Naive B cell (primary cell): ENCODE measurements at regions not wholly inside any gene's neighbourhood (a gene's known extent, or its start where the extent isn't known, plus 50 kb on each side); places are given as distances from the start of the nearest gene placed in this dataset.

Source experiments
- ATAC-seq, 2 donors: fragments of 150-1000 bp; cut with Tn5 transposase; 2 replicates each; pipeline ENCODE4 v1.10.0; 2021; ENCODE audit warnings: low read depth in 2 of 2, mild to moderate bottlenecking in 2 of 2, moderate library complexity in 2 of 2
- DNase-seq: peaks from one replicate; pipeline ENCODE4 v3.0.0; 2022
- H3K27ac Mint-ChIP-seq, 6 donors: one replicate each; pipeline ENCODE4 v1.8.0; 2020 to 2022; ENCODE audit warnings: mild to moderate bottlenecking in 6 of 6, mixed read lengths in 6 of 6, moderate library complexity in 5 of 6, inconsistent platforms in 2 of 6
- H3K27me3 Mint-ChIP-seq, 3 donors: one replicate each; pipeline ENCODE4 v1.8.0; 2021 to 2022; ENCODE audit warnings: mixed read lengths in 3 of 3, mild to moderate bottlenecking in 1 of 3
- H3K36me3 Mint-ChIP-seq, 2 donors: one replicate each; pipeline ENCODE4 v1.8.0; 2020 to 2022; ENCODE audit warnings: mixed read lengths in 2 of 2, inconsistent platforms in 1 of 2, mild to moderate bottlenecking in 1 of 2
- H3K4me1 Mint-ChIP-seq, 3 donors: one replicate each; pipeline ENCODE4 v1.8.0; 2020 to 2022; ENCODE audit warnings: mixed read lengths in 3 of 3, inconsistent platforms in 1 of 3, mild to moderate bottlenecking in 1 of 3, moderate library complexity in 1 of 3
- H3K4me3 Mint-ChIP-seq, 8 donors: one replicate each; pipeline ENCODE4 v1.8.0; 2020 to 2022; ENCODE audit warnings: mild to moderate bottlenecking in 8 of 8, mixed read lengths in 8 of 8, moderate library complexity in 8 of 8, inconsistent platforms in 2 of 8
- H3K9me3 Mint-ChIP-seq, 7 donors: one replicate each; pipeline ENCODE4 v1.8.0; 2020 to 2022; ENCODE audit warnings: mixed read lengths in 7 of 7, mild to moderate bottlenecking in 5 of 7, inconsistent platforms in 2 of 7, moderate library complexity in 1 of 7

DNA sequence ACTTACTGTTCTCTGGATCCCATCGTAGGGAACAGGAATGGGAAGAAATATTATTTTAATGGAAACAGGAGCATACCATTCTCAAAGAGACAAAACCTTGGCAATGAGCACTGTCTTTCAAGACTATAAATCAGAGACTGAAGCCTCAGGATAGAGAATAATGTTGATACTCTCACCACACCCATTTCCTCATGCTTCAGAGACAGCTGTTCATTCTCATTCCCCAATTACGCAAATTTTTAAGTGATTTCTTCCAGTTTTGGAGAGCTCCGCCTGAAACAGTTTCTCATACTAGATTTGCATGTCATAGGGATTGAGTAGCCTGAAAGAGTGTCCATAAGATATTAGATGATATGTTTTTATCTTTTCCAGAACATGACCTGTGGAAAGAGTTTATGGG is 290.5 kb upstream of the RASA1 start:
- DNase-seq (no peak), ATAC-seq (no peak)
- no peaks in the 10 kb centered on the region for H3K36me3 Mint-ChIP-seq
- H3K9me3 Mint-ChIP-seq = no peaks in the 10 kb centered on the region
- H3K27ac Mint-ChIP-seq = no peak overlapping the region
- H3K27me3 Mint-ChIP-seq = peaks cover 20 to 50% (median 23%) of the 10 kb centered on the region in 3 donors
- H3K4me3 Mint-ChIP-seq = no peak overlapping the region
- H3K4me1 Mint-ChIP-seq = no peaks in the 10 kb centered on the region

DNA sequence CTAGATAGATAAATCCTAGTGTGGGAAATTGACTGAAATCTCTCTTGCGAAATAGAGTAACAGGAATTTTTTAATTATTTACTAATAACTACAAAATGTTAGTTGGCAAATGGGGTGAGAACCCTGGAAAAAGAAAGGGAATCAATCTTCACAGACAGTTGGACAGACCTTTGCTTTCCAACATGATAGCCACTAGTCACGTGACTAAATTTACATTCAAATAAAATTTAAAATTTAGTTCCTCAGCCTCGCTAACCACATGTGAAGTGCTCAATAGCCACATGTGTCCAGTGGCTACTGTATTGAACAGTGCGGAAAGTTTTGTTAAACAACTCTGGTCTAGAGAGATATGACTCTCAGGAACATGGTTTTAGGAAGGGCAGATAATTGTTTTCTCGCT is 289.9 kb upstream of the RASA1 start:
- Mint-ChIP-seq H3K27me3 (peaks cover 18 to 48% (median 23%) of the 10 kb centered on the region in 3 donors), H3K4me1 (no peaks in the 10 kb centered on the region), H3K36me3 (no peaks in the 10 kb centered on the region), H3K27ac (no peak overlapping the region), H3K4me3 (no peak overlapping the region), H3K9me3 (no peaks in the 10 kb centered on the region)
- DNase-seq = no peak
- ATAC-seq = no peak

DNA sequence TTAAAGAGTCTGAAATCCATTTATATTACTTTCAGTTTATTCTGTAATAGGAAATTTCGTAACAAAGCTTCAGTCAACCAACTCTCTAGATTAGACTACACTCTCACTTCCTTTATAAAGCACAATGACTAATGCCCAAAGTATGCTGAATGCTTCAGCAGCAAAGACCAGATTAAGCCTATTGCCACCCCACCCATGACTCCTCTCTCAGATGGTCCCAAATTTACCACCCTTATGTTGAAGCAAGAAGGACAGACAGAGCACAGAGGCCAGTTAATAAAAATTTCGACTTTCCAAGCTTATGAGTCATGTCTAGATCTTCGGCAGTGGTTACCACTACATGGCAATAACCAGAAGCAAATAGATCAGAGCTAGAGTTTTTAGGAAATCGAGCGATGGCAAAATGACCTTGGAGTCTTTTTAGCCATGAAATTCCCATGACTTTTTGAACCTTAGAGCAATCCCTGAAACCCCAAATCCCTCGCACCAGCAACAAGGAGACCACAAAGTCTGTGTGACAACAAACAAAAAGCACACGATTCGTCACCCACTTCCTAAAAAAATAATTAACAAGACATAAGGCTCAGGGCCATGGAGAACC is 287.8 kb upstream of the RASA1 start:
- DNase-seq = no peak

DNA sequence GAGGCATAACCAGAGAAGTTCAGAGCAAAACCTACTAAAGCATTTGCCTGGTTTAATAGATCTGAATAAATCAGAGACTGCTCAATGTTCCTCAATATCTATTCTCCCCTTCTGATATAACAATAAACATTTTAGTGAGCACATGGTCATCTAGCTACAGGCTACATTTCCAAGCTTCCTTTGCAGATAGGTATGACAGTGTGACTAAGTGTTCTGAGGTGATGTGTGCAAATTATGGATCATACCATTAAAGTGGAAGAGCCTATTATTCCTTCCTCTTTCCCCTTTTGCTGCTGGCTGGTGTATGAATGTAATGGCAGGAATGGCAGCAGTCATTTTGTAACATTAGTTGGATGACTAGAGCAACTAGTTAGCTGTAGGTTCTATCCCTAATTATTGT is 285.8 kb upstream of the RASA1 start:
- ATAC-seq = no peak
- Mint-ChIP-seq H3K4me1 (no peaks in the 10 kb centered on the region), H3K27ac (no peak overlapping the region), H3K9me3 (no peaks in the 10 kb centered on the region), H3K36me3 (no peaks in the 10 kb centered on the region), H3K4me3 (no peak overlapping the region), H3K27me3 (peaks cover 3 to 28% (median 7%) of the 10 kb centered on the region in 3 donors)
- DNase-seq = no peak

More for the DNA sequence above, 287.8 kb upstream of the RASA1 start:
- no peaks in the 10 kb centered on the region for H3K4me1 Mint-ChIP-seq
- no peak overlapping the region for H3K4me3 Mint-ChIP-seq
- H3K9me3 Mint-ChIP-seq = no peaks in the 10 kb centered on the region
- H3K36me3 Mint-ChIP-seq = no peaks in the 10 kb centered on the region
- no peak for ATAC-seq
- no peak overlapping the region for H3K27ac Mint-ChIP-seq
- H3K27me3 Mint-ChIP-seq = peaks cover 14 to 44% (median 23%) of the 10 kb centered on the region in 3 donors

DNA sequence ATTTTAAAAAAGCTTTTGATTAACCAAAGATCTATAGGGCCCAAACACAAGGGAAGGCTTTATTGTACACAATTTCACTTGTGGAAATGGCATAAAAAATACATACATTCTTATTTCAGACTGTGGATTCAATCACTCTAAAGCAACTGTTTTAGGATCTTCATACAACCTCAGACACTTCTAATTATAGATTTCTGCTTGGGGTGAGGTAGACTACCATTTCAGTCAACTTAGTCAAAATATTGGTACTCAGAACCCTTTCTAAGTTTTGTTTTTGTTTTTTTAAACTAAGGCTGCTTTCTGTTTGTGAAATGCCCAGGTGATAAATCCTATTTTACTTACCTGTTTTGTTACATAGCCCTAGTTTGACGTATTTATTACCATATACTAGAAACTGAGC is 284.5 kb upstream of the RASA1 start:
- H3K27me3 Mint-ChIP-seq = peaks cover 0 to 20% (median 7%) of the 10 kb centered on the region in 3 donors
- DNase-seq (no peak), ATAC-seq (no peak)
- no peaks in the 10 kb centered on the region for H3K36me3 Mint-ChIP-seq
- no peaks in the 10 kb centered on the region for H3K9me3 Mint-ChIP-seq
- no peaks in the 10 kb centered on the region for H3K4me1 Mint-ChIP-seq
- H3K4me3 Mint-ChIP-seq = no peak overlapping the region
- no peak overlapping the region for H3K27ac Mint-ChIP-seq

DNA sequence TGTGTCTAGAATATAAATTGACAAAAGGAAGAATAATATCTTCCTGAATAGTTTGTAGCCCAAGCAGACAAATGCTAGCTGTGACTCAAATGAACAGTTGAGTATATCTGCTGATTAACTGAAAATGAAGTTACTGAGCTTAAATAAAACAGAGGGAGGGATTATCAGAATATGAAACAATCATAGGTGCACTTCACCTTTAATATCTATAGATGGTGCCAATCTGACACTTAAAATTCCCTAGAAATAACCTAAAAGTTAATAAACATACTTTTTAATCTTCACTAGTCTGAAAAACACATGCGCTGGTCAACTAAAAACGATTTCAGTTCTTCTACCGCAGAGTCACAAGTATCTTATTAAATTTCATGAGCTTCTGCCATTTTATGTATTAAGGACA is 280.8 kb upstream of the RASA1 start:
- Mint-ChIP-seq H3K9me3 (no peaks in the 10 kb centered on the region), H3K27me3 (peaks cover 0 to 3% (median 0%) of the 10 kb centered on the region in 3 donors), H3K4me1 (no peaks in the 10 kb centered on the region), H3K36me3 (no peaks in the 10 kb centered on the region), H3K4me3 (no peak overlapping the region), H3K27ac (no peak overlapping the region)
- ATAC-seq (no peak), DNase-seq (no peak)

DNA sequence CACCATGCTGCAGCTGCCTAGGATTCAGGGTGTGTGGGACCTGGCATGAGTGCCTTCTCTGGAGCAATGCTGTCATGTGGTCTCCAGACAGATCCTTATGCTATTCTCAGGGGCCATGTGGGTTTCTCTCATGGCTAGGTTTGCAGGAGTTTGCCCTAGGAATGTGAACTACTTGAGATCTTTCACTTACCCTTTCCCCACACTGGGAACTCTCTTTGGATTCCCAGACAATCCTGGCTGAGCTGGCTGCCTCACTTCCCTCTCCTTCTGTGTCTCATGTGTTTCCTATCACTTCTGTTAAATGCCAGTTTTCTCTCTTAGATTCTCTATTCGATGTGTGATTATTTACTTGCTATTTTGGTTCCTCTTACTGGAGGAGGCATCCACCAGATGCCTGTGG is 270.2 kb upstream of the RASA1 start:
- ATAC-seq (no peak), DNase-seq (no peak)
- no peaks in the 10 kb centered on the region for H3K36me3 Mint-ChIP-seq
- no peaks in the 10 kb centered on the region for H3K4me1 Mint-ChIP-seq
- H3K4me3 Mint-ChIP-seq = peak overlapping the region in 1 of 8 donors; percentile 31
- H3K27me3 Mint-ChIP-seq = peaks cover 15 to 28% (median 23%) of the 10 kb centered on the region in 3 donors
- peaks cover 0 to 6% (median 0%) of the 10 kb centered on the region in 7 donors for H3K9me3 Mint-ChIP-seq
- H3K27ac Mint-ChIP-seq = peak overlapping the region in 2 of 6 donors; percentile 16 to 23

DNA sequence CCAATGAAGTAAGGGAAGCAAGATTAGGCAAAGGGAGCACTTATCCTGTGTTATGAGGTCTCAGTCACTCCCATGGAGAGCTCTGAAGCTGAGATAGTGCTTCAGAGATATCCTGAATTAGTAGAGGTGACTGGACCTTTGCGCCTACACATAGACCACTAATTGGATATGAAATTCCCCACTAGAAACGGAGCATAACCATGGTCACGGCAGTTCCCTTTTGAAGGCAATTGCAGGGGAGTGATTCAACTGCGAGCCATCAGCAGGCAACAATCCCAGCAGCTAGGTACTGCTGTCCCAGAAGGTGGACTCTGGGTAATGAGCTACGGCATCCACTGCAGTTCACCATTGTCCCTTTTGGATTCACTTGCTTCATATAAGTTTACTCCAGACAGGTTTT is 267.7 kb upstream of the RASA1 start:
- peaks cover 0 to 6% (median 0%) of the 10 kb centered on the region in 7 donors for H3K9me3 Mint-ChIP-seq
- peaks cover 18 to 28% (median 23%) of the 10 kb centered on the region in 3 donors for H3K27me3 Mint-ChIP-seq
- H3K36me3 Mint-ChIP-seq = no peaks in the 10 kb centered on the region
- no peak overlapping the region for H3K27ac Mint-ChIP-seq
- H3K4me3 Mint-ChIP-seq = no peak overlapping the region
- no peaks in the 10 kb centered on the region for H3K4me1 Mint-ChIP-seq
- no peak for ATAC-seq
- DNase-seq = no peak

DNA sequence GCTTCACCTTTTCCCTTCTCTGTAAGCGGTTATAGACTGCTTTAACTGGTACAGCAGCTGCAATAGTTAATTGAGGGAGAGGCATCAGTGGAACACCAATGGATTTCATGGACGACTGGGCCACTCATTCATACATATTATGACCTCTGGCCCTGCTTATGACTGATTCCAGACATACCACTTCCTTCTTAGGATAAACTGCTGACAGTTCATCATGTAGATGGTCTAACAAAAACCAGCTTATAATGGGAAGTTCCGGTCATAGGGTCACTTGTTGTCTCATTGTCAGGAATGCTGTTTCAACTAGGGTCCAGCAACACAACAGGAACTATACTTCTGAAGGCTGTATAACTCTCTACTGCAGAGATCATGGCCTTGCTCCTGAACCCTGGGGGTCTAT is 265.2 kb upstream of the RASA1 start:
- Mint-ChIP-seq H3K4me1 (no peaks in the 10 kb centered on the region), H3K27me3 (peaks cover 17 to 20% (median 18%) of the 10 kb centered on the region in 3 donors), H3K36me3 (no peaks in the 10 kb centered on the region), H3K4me3 (no peak overlapping the region), H3K27ac (no peak overlapping the region), H3K9me3 (peaks cover 0 to 2% (median 0%) of the 10 kb centered on the region in 7 donors)
- no peak for ATAC-seq
- no peak for DNase-seq

DNA sequence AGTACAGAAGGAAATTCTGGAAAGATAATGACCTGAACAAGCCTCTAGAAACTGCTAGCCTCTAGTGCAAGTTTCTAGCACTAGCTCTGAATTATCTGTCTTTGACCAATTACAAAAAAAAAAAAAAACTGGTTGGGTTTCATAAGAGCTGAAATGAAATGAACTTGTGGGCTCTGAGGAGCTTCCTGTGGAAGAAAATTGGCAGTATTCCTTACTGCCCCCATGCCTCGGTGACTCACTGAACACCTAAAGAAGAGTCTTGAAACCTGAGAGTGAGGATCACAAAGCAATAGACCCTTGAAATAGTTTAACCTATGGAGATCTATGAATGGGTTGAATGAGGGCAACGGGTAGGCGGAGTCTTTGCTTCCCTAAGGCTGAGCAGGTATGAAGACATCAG is 263.6 kb upstream of the RASA1 start:
- peaks cover 7 to 14% (median 10%) of the 10 kb centered on the region in 3 donors for H3K27me3 Mint-ChIP-seq
- DNase-seq (no peak), ATAC-seq (no peak)
- H3K4me3 Mint-ChIP-seq = no peak overlapping the region
- H3K9me3 Mint-ChIP-seq = no peaks in the 10 kb centered on the region
- no peaks in the 10 kb centered on the region for H3K36me3 Mint-ChIP-seq
- H3K4me1 Mint-ChIP-seq = no peaks in the 10 kb centered on the region
- no peak overlapping the region for H3K27ac Mint-ChIP-seq

DNA sequence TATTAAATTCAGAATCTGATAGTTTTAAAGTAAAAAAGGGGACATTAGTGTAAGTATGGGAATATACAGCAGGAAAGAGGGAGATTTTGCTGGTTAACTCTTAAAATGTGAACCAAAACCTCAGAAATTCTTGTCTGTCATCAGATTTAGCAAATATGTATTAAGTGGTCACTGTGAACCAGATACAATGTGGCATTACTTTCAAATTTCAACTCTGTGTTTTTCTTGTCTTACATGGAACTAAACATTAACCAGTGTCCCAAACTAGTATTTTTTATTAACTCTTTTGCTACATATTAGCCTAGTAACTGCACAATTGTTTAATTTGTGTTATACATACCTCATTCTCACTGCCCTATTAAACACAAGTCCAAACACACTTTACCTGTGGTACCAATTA is 259.9 kb upstream of the RASA1 start:
- no peak overlapping the region for H3K27ac Mint-ChIP-seq
- no peaks in the 10 kb centered on the region for H3K36me3 Mint-ChIP-seq
- no peak overlapping the region for H3K4me3 Mint-ChIP-seq
- no peaks in the 10 kb centered on the region for H3K9me3 Mint-ChIP-seq
- no peak for ATAC-seq
- no peak for DNase-seq
- no peaks in the 10 kb centered on the region for H3K4me1 Mint-ChIP-seq
- H3K27me3 Mint-ChIP-seq = peaks cover 0 to 5% (median under 1%) of the 10 kb centered on the region in 3 donors

DNA sequence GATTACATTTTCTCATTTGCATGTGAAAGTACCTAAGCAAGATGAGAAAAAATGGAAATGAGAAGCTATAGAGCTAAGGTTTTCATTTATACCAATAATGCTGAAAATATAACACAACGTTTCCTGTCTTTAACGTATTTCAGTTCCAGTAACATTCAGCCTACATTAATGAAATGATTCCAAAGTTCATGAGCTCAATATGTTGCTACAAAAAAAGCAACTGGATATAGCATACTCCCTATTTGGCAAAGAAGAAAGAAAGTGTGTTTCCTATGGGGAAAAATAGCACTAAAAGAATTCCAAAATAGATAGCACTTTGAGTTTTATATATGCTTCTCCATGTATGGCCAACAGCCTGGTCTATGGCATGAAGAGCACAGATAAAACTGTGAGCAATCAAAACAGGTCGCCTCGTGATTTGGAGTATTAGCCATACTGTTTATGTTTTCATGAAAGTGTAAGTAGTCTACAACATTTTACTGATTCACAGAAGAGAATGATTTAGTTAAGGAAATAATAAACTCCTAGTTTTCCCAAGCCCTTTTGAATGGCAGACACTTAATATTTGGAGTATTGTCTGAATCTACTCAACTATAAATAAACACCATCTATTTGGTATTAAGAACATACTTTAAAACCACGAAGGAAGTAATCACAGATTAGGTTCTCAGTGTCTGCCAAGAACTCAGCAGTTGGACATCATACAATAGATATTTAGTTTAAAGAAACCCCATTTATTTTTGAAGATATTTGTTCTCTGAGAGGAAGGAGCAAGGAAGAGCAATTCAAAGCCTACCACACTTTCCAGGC is 258.7 kb upstream of the RASA1 start:
- Mint-ChIP-seq H3K4me3 (no peak overlapping the region), H3K36me3 (no peaks in the 10 kb centered on the region), H3K27ac (peak overlapping the region in 1 of 6 donors; percentile 59), H3K27me3 (peaks cover 0 to 5% (median 0%) of the 10 kb centered on the region in 3 donors), H3K4me1 (no peaks in the 10 kb centered on the region), H3K9me3 (no peaks in the 10 kb centered on the region)
- DNase-seq (no peak), ATAC-seq (no peak)

DNA sequence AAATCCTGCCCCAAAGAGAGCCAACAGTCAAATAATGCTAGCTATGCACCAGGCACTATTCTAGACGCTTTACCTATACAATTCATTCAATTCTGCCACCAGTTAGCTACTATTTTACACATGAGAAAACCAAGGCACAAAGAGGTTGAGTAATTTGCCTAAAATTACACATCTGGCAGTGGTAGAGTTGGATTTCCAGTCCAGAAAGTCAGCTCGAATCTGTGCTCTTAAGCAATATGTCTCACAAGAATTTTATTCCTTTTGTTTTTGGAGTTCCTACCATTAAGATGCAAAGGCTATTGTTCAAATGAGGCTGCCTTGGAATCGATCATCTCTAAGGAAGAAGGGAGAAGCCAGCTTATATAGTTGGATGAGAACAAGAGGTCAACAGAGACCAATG is 256.9 kb upstream of the RASA1 start:
- no peaks in the 10 kb centered on the region for H3K9me3 Mint-ChIP-seq
- peak overlapping the region in 1 of 6 donors; percentile 34 for H3K27ac Mint-ChIP-seq
- no peaks in the 10 kb centered on the region for H3K4me1 Mint-ChIP-seq
- no peaks in the 10 kb centered on the region for H3K36me3 Mint-ChIP-seq
- peaks cover 0 to 5% (median 0%) of the 10 kb centered on the region in 3 donors for H3K27me3 Mint-ChIP-seq
- ATAC-seq (no peak), DNase-seq (no peak)
- no peak overlapping the region for H3K4me3 Mint-ChIP-seq

DNA sequence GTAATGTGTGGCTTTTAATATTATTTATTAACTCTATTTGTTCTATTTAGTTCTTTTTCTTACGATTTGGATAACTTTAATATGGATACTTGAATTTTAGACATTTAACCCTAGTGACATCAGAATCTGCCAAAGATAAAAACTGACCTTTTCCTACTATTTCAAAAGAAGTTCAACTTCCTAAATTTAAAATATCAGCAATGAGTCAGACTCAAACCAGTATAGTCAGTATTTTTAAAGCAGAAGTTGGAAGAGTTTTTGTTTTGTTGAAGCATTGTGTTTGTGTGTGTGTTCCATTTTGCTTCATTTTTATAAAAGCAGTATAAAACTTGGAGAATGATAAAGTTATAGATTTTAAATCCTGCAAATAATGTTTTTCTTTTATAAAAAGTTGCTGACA is 251.8 kb upstream of the RASA1 start:
- peaks cover 11 to 15% (median 14%) of the 10 kb centered on the region in 3 donors for H3K4me1 Mint-ChIP-seq
- H3K9me3 Mint-ChIP-seq = no peaks in the 10 kb centered on the region
- ATAC-seq (no peak), DNase-seq (no peak)
- H3K36me3 Mint-ChIP-seq = no peaks in the 10 kb centered on the region
- H3K4me3 Mint-ChIP-seq = no peak overlapping the region
- no peak overlapping the region for H3K27ac Mint-ChIP-seq
- no peaks in the 10 kb centered on the region for H3K27me3 Mint-ChIP-seq
